ENCODE measurements at regions not wholly inside any gene's neighbourhood (a gene's known extent, or its start where the extent isn't known, plus 50 kb on each side); places are given as distances from the start of the nearest gene placed in this dataset.

GRCh38 chr7:40945788-40946187, 757.1 kb downstream of the INHBA start:
- H4K20me1 ChIP-seq (ENCODE audit: insufficient read depth, low read length), result no peaks in the 10 kb centered on the region
- H3K9me3 ChIP-seq (replicated peaks in 1 of 2; ENCODE audit: control insufficient read depth in 1 of 2, insufficient read depth in 1 of 2, low read length in 2 of 2), result peaks cover 14 to 21% of the 10 kb centered on the region in 2 donors
- Mint-ChIP-seq H3K27me3 (ENCODE audit: low read depth in 3 of 3) (peaks cover 0 to 3% (median 0%) of the 10 kb centered on the region in 3 donors), H3K4me1 (no peaks in the 10 kb centered on the region), H3K27ac (no peak overlapping the region), H3K36me3 (no peaks in the 10 kb centered on the region), H3K9me3 (peaks cover 5 to 38% (median 17%) of the 10 kb centered on the region in 7 donors), H3K4me3 (no peak overlapping the region)
- 92% methylated on average over 2 of the region's 2 CpGs for WGBS (ENCODE audit: insufficient coverage)
- no peaks in the 10 kb centered on the region for H3K36me3 ChIP-seq (replicated peaks in 1 of 2; ENCODE audit: control insufficient read depth in 1 of 2, insufficient read depth in 2 of 2, low read length in 2 of 2)
- no peak overlapping the region for H2AFZ ChIP-seq (ENCODE audit: insufficient read depth, low read depth, low read length, poor library complexity, severe bottlenecking)
- DNase-seq, result no peak
- no peaks in the 10 kb centered on the region for H3K79me2 ChIP-seq (ENCODE audit: insufficient read depth, low read length)
- no peak overlapping the region for H3K4me3 ChIP-seq (replicated peaks in 1 of 3; ENCODE audit: low read depth in 2 of 3, low read length in 3 of 3)
- intact Hi-C loops (cut with micrococcal nuclease), result no loop called here
- H3K4me1 ChIP-seq (ENCODE audit: control insufficient read depth in 1 of 2, insufficient read depth in 2 of 2, low read length in 2 of 2), result no peaks in the 10 kb centered on the region
- H3K27me3 ChIP-seq (ENCODE audit: control insufficient read depth in 2 of 2, insufficient read depth in 2 of 2, low read length in 2 of 2), result no peaks in the 10 kb centered on the region
- no peak overlapping the region for H3K27ac ChIP-seq (ENCODE audit: low read depth in 1 of 2, low read length in 2 of 2)
- no peak overlapping the region for H3K4me2 ChIP-seq (replicated peaks; ENCODE audit: extremely low read depth, low read length, poor library complexity, severe bottlenecking)
- H3K9ac ChIP-seq (ENCODE audit: insufficient read depth, low read length, poor library complexity, severe bottlenecking), result no peak overlapping the region
- TF ChIP-seq CTCF (IDR thresholded peaks at IDR 0.05), result no peak

GRCh38 chr7:40944981-40945585, 757.8 kb downstream of the INHBA start:
- H3K4me1 Mint-ChIP-seq, result no peaks in the 10 kb centered on the region
- no peak overlapping the region for H3K4me2 ChIP-seq (replicated peaks; ENCODE audit: extremely low read depth, low read length, poor library complexity, severe bottlenecking)
- no peak overlapping the region for H3K27ac ChIP-seq (ENCODE audit: low read depth in 1 of 2, low read length in 2 of 2)
- H3K79me2 ChIP-seq (ENCODE audit: insufficient read depth, low read length), result no peaks in the 10 kb centered on the region
- TF ChIP-seq CTCF (IDR thresholded peaks at IDR 0.05), result no peak
- no peak overlapping the region for H3K9ac ChIP-seq (ENCODE audit: insufficient read depth, low read length, poor library complexity, severe bottlenecking)
- intact Hi-C loops (cut with micrococcal nuclease), result no loop called here
- no peaks in the 10 kb centered on the region for H3K36me3 ChIP-seq (replicated peaks in 1 of 2; ENCODE audit: control insufficient read depth in 1 of 2, insufficient read depth in 2 of 2, low read length in 2 of 2)
- no peak overlapping the region for H2AFZ ChIP-seq (ENCODE audit: insufficient read depth, low read depth, low read length, poor library complexity, severe bottlenecking)
- H3K27me3 ChIP-seq (ENCODE audit: control insufficient read depth in 2 of 2, insufficient read depth in 2 of 2, low read length in 2 of 2), result no peaks in the 10 kb centered on the region
- no peak for DNase-seq
- H3K9me3 Mint-ChIP-seq, result peaks cover 8 to 33% (median 17%) of the 10 kb centered on the region in 7 donors
- no peak overlapping the region for H3K4me3 ChIP-seq (replicated peaks in 1 of 3; ENCODE audit: low read depth in 2 of 3, low read length in 3 of 3)
- no peaks in the 10 kb centered on the region for H3K4me1 ChIP-seq (ENCODE audit: control insufficient read depth in 1 of 2, insufficient read depth in 2 of 2, low read length in 2 of 2)
- no peak overlapping the region for H3K27ac Mint-ChIP-seq
- H3K36me3 Mint-ChIP-seq, result no peaks in the 10 kb centered on the region
- peaks cover 0 to 3% (median 0%) of the 10 kb centered on the region in 3 donors for H3K27me3 Mint-ChIP-seq (ENCODE audit: low read depth in 3 of 3)
- no peak overlapping the region for H3K4me3 Mint-ChIP-seq
- no peaks in the 10 kb centered on the region for H4K20me1 ChIP-seq (ENCODE audit: insufficient read depth, low read length)
- H3K9me3 ChIP-seq (replicated peaks in 1 of 2; ENCODE audit: control insufficient read depth in 1 of 2, insufficient read depth in 1 of 2, low read length in 2 of 2), result peaks cover 14 to 21% of the 10 kb centered on the region in 2 donors

All from CD14-positive monocyte (primary cell).